Spinal cord (tissue), 9 donors: ENCODE measurements at regions not wholly inside any gene's neighbourhood (a gene's known extent, or its start where the extent isn't known, plus 50 kb on each side); places are given as distances from the start of the nearest gene placed in this dataset.

Experiments
- DNase-seq, 6 donors: peaks; one replicate each; pipeline versions ENCODE4 v3.0.0 to v3.0.0-alpha.2; 2013 to 2015; ENCODE audit warnings: low spot score in 6 of 6, low read depth in 4 of 6
- H3K27ac ChIP-seq: one replicate; pipeline ENCODE4 v1.5.1; 2013; ENCODE audit warnings: low read depth, low read length, control low read depth
- H3K27me3 ChIP-seq: one replicate; pipeline ENCODE4 v1.6.1; 2013; ENCODE audit warnings: low read length; ENCODE audit not compliant: control insufficient read depth, insufficient read depth
- H3K36me3 ChIP-seq: one replicate; pipeline ENCODE4 v1.6.1; 2013; ENCODE audit warnings: low read length; ENCODE audit not compliant: control insufficient read depth, insufficient read depth
- H3K4me1 ChIP-seq: one replicate; pipeline ENCODE4 v1.6.1; 2013; ENCODE audit warnings: low read length; ENCODE audit not compliant: control insufficient read depth, insufficient read depth
- H3K4me3 ChIP-seq: one replicate; pipeline ENCODE4 v1.5.1; 2013; ENCODE audit warnings: low read depth, low read length, control low read depth
- H3K9me3 ChIP-seq: one replicate; pipeline ENCODE4 v1.6.1; 2013; ENCODE audit warnings: low read length; ENCODE audit not compliant: control insufficient read depth, insufficient read depth
- WGBS: methylation state at CpG from one replicate; pipeline ENCODE4 v1.1.5; 2013; ENCODE audit warnings: missing lambda C conversion rate; ENCODE audit not compliant: insufficient coverage; 5-methylcytosine and 5-hydroxymethylcytosine counted together
- donor health status: healthy.

- DNase-seq: no peak
- peaks cover 13% of the 10 kb centered on the region for H3K4me1 ChIP-seq
- H3K4me3 ChIP-seq: no peak overlapping the region
- H3K27me3 ChIP-seq: no peaks in the 10 kb centered on the region
- no CpG with 5 or more reads among the region's 1 CpG for WGBS
- no peak overlapping the region for H3K27ac ChIP-seq
- no peaks in the 10 kb centered on the region for H3K9me3 ChIP-seq
- no peaks in the 10 kb centered on the region for H3K36me3 ChIP-seq
These were observed 296.8 kb upstream of the MARCKS start for GRCh38 chr6:113560376-113560775.

GRCh38 chr6:113560908-113561307 lies 296.2 kb upstream of the MARCKS start:
- Histone ChIP-seq H3K4me3 (no peak overlapping the region), H3K27ac (no peak overlapping the region), H3K27me3 (no peaks in the 10 kb centered on the region), H3K9me3 (no peaks in the 10 kb centered on the region), H3K36me3 (no peaks in the 10 kb centered on the region), H3K4me1 (peaks cover 13% of the 10 kb centered on the region)
- DNase-seq: no peak

- H3K4me1 ChIP-seq: peaks cover 13% of the 10 kb centered on the region
- no peaks in the 10 kb centered on the region for H3K36me3 ChIP-seq
- H3K9me3 ChIP-seq: no peaks in the 10 kb centered on the region
- H3K27me3 ChIP-seq: no peaks in the 10 kb centered on the region
- H3K27ac ChIP-seq: no peak overlapping the region
- WGBS: no CpG with 5 or more reads among the region's 2 CpGs
- no peak for DNase-seq
- no peak overlapping the region for H3K4me3 ChIP-seq
These were observed 294.9 kb upstream of the MARCKS start for GRCh38 chr6:113562248-113562647.

- Histone ChIP-seq H3K4me1 (peaks cover 9% of the 10 kb centered on the region), H3K27ac (peak overlapping the region; percentile 95), H3K27me3 (no peaks in the 10 kb centered on the region), H3K36me3 (no peaks in the 10 kb centered on the region), H3K9me3 (no peaks in the 10 kb centered on the region), H3K4me3 (peak overlapping the region; percentile 44)
- peak; percentile 55 to 98 (median 74) for DNase-seq
- 9% methylated on average over 18 of the region's 22 CpGs for WGBS
These were observed 292.6 kb upstream of the MARCKS start for GRCh38 chr6:113564371-113565171.

GRCh38 chr6:113565306-113565705 lies 291.8 kb upstream of the MARCKS start:
- Histone ChIP-seq H3K4me3 (peak overlapping the region; percentile 44), H3K36me3 (no peaks in the 10 kb centered on the region), H3K27me3 (no peaks in the 10 kb centered on the region), H3K9me3 (no peaks in the 10 kb centered on the region), H3K4me1 (peaks cover 9% of the 10 kb centered on the region), H3K27ac (peak overlapping the region; percentile 95)
- 33% methylated on average over 4 of the region's 10 CpGs for WGBS
- DNase-seq: no peak

- DNase-seq: peak in 2 of 6 donors; percentile 57 to 74
- H3K4me1 ChIP-seq: no peaks in the 10 kb centered on the region
- no peak overlapping the region for H3K4me3 ChIP-seq
- H3K27me3 ChIP-seq: no peaks in the 10 kb centered on the region
- no peak overlapping the region for H3K27ac ChIP-seq
- H3K9me3 ChIP-seq: no peaks in the 10 kb centered on the region
- H3K36me3 ChIP-seq: no peaks in the 10 kb centered on the region
These were observed 287.0 kb upstream of the MARCKS start for GRCh38 chr6:113570161-113570560.

- DNase-seq: peak in 1 of 6 donors; percentile 64
- no peaks in the 10 kb centered on the region for H3K27me3 ChIP-seq
These were observed 286.5 kb upstream of the MARCKS start for GRCh38 chr6:113570641-113571040.

GRCh38 chr6:113574147-113574546 lies 283.0 kb upstream of the MARCKS start:
- Histone ChIP-seq H3K4me1 (no peaks in the 10 kb centered on the region), H3K27ac (no peak overlapping the region), H3K36me3 (no peaks in the 10 kb centered on the region), H3K27me3 (no peaks in the 10 kb centered on the region), H3K9me3 (no peaks in the 10 kb centered on the region), H3K4me3 (no peak overlapping the region)
- DNase-seq: no peak
- WGBS: no CpG with 5 or more reads among the region's 4 CpGs

More at GRCh38 chr6:113570641-113571040, 286.5 kb upstream of the MARCKS start:
- Histone ChIP-seq H3K9me3 (no peaks in the 10 kb centered on the region), H3K4me1 (no peaks in the 10 kb centered on the region), H3K27ac (no peak overlapping the region), H3K36me3 (no peaks in the 10 kb centered on the region), H3K4me3 (no peak overlapping the region)
- WGBS: no CpG with 5 or more reads among the region's 3 CpGs

- no peak for DNase-seq
- no peak overlapping the region for H3K4me3 ChIP-seq
- H3K27me3 ChIP-seq: no peaks in the 10 kb centered on the region
- H3K9me3 ChIP-seq: no peaks in the 10 kb centered on the region
- no peaks in the 10 kb centered on the region for H3K36me3 ChIP-seq
- no peaks in the 10 kb centered on the region for H3K4me1 ChIP-seq
- no peak overlapping the region for H3K27ac ChIP-seq
These were observed 280.8 kb upstream of the MARCKS start for GRCh38 chr6:113576310-113576709.

GRCh38 chr6:113578691-113579090 lies 278.5 kb upstream of the MARCKS start:
- no peaks in the 10 kb centered on the region for H3K4me1 ChIP-seq
- H3K27me3 ChIP-seq: no peaks in the 10 kb centered on the region
- no peak overlapping the region for H3K4me3 ChIP-seq
- no CpG with 5 or more reads among the region's 3 CpGs for WGBS
- no peaks in the 10 kb centered on the region for H3K9me3 ChIP-seq
- H3K27ac ChIP-seq: no peak overlapping the region
- H3K36me3 ChIP-seq: no peaks in the 10 kb centered on the region
- DNase-seq: no peak
